ENCODE measurements at regions not wholly inside any gene's neighbourhood (a gene's known extent, or its start where the extent isn't known, plus 50 kb on each side); places are given as distances from the start of the nearest gene placed in this dataset.

- Histone ChIP-seq H3K23ac (ENCODE audit: insufficient read length, low read depth, low read length) (no peak overlapping the region), H3K4me1 (ENCODE audit: insufficient read depth, low read length) (no peaks in the 10 kb centered on the region), H3K9ac (ENCODE audit: extremely low read depth, insufficient read length, low read length) (no peak overlapping the region), H3K4ac (ENCODE audit: low read depth, low read length) (no peak overlapping the region), H3K9me3 (ENCODE audit: control insufficient read depth, low read depth, low read length) (no peaks in the 10 kb centered on the region), H3K18ac (ENCODE audit: insufficient read length, low read depth, low read length) (no peak overlapping the region), H3K4me2 (ENCODE audit: insufficient read depth, insufficient read length, low read length) (no peak overlapping the region), H4K20me1 (ENCODE audit: control insufficient read depth, insufficient read depth, insufficient read length) (no peaks in the 10 kb centered on the region), H3K27me3 (ENCODE audit: insufficient read depth, low read length) (no peaks in the 10 kb centered on the region), H2BK120ac (ENCODE audit: low read depth, low read length, poor library complexity, severe bottlenecking) (no peak overlapping the region), H2AK5ac (ENCODE audit: insufficient read length, low read length) (no peak overlapping the region), H2BK5ac (ENCODE audit: insufficient read length, low read length) (no peak overlapping the region), H3K79me1 (ENCODE audit: insufficient read depth, low read depth, low read length, poor library complexity, severe bottlenecking) (no peaks in the 10 kb centered on the region), H2AFZ (ENCODE audit: low read length) (no peak overlapping the region), H3K14ac (ENCODE audit: insufficient read depth, low read length) (no peak overlapping the region), H4K8ac (replicated peaks; ENCODE audit: insufficient read length, low read depth, low read length) (no peak overlapping the region), H3K23me2 (ENCODE audit: insufficient read length, low read depth, low read length, poor library complexity, severe bottlenecking) (no peaks in the 10 kb centered on the region), H4K5ac (ENCODE audit: insufficient read length, low read depth, low read length) (no peak overlapping the region), H3K56ac (ENCODE audit: insufficient read length, low read depth, low read length) (no peak overlapping the region), H4K91ac (ENCODE audit: insufficient read length, low read depth, low read length) (no peak overlapping the region), H2BK12ac (ENCODE audit: insufficient read length, low read depth, low read length) (no peak overlapping the region), H3K27ac (ENCODE audit: insufficient read length, low read depth, low read length) (no peak overlapping the region), H3T11ph (ENCODE audit: low read length) (no peak overlapping the region), H3K79me2 (ENCODE audit: insufficient read depth, low read length) (no peaks in the 10 kb centered on the region), H2BK15ac (ENCODE audit: low read depth, low read length) (no peak overlapping the region), H2BK20ac (ENCODE audit: low read depth, low read length, poor library complexity, severe bottlenecking) (no peak overlapping the region)
- TF ChIP-seq, protein P1, sequence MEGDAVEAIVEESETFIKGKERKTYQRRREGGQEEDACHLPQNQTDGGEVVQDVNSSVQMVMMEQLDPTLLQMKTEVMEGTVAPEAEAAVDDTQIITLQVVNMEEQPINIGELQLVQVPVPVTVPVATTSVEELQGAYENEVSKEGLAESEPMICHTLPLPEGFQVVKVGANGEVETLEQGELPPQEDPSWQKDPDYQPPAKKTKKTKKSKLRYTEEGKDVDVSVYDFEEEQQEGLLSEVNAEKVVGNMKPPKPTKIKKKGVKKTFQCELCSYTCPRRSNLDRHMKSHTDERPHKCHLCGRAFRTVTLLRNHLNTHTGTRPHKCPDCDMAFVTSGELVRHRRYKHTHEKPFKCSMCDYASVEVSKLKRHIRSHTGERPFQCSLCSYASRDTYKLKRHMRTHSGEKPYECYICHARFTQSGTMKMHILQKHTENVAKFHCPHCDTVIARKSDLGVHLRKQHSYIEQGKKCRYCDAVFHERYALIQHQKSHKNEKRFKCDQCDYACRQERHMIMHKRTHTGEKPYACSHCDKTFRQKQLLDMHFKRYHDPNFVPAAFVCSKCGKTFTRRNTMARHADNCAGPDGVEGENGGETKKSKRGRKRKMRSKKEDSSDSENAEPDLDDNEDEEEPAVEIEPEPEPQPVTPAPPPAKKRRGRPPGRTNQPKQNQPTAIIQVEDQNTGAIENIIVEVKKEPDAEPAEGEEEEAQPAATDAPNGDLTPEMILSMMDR (conservative IDR thresholded peaks at IDR 0.05): no peak
- Mint-ChIP-seq H3K27ac (no peak overlapping the region), H3K9me3 (no peaks in the 10 kb centered on the region), H3K36me3 (ENCODE audit: insufficient read depth in 1 of 3, low read depth in 3 of 3) (no peaks in the 10 kb centered on the region), H3K4me3 (no peak overlapping the region), H3K27me3 (ENCODE audit: low read depth) (no peaks in the 10 kb centered on the region), H3K4me1 (peaks cover 16 to 18% of the 10 kb centered on the region in 2 experiments)
- no peak for DNase-seq
- WGBS (ENCODE audit: extremely low coverage, insufficient read length, low lambda C conversion rate): no CpG with 5 or more reads among the region's 6 CpGs
Measured at GRCh38 chr14:30445852-30446251, 113.1 kb upstream of the G2E3 start.

Data from H9 (cell line).